H1 (cell line): ENCODE measurements at regions not wholly inside any gene's neighbourhood (a gene's known extent, or its start where the extent isn't known, plus 50 kb on each side); places are given as distances from the start of the nearest gene placed in this dataset.

Experiments
- ATF2 ChIP-seq: IDR thresholded peaks from 2 replicates; pipeline ENCODE4 v1.6.1; 2012; ENCODE audit warnings: low read length, inconsistent platforms
- BRCA1 ChIP-seq: IDR thresholded peaks from 2 replicates; pipeline ENCODE4 v1.6.1; 2012; ENCODE audit warnings: low read depth, low read length, improper control_type of control experiment
- E2F6 ChIP-seq: IDR thresholded peaks from 2 replicates; pipeline ENCODE4 v1.6.1; 2012; ENCODE audit warnings: inconsistent platforms
- EGR1 ChIP-seq: IDR thresholded peaks from 2 replicates; pipeline ENCODE4 v1.6.1; 2011; ENCODE audit warnings: low read depth, low read length, borderline replicate concordance
- POLR2A ChIP-seq, 2 experiments: IDR thresholded peaks; 1 replicate in 1 of 2; 2 replicates in 1 of 2; pipeline ENCODE4 v1.6.1; 2011; ENCODE audit warnings: low read depth in 2 of 2, low read length in 2 of 2, mild to moderate bottlenecking in 2 of 2; ENCODE audit errors: control extremely low read depth in 1 of 2
- POLR2AphosphoS5 ChIP-seq: IDR thresholded peaks from 2 replicates; pipeline ENCODE4 v1.6.1; 2011; ENCODE audit warnings: low read depth, low read length
- TBP ChIP-seq: IDR thresholded peaks from 2 replicates; pipeline ENCODE4 v1.6.1; 2011; ENCODE audit warnings: low read depth, low read length, improper control_type of control experiment

- TF ChIP-seq BRCA1 (no peak), ATF2 (no peak), POLR2AphosphoS5 (no peak), TBP (no peak), EGR1 (no peak), POLR2A (IDR thresholded peaks at IDR 0.05; ENCODE audit: control extremely low read depth in 1 of 2, low read depth in 2 of 2, low read length in 2 of 2) (no peak), E2F6 (no peak)
These were observed 435.8 kb upstream of the JARID2 start for GRCh38 chr6:14810021-14810420.
